ENCODE measurements at regions not wholly inside any gene's neighbourhood (a gene's known extent, or its start where the extent isn't known, plus 50 kb on each side); places are given as distances from the start of the nearest gene placed in this dataset.

- TF ChIP-seq CTCF (IDR thresholded peaks at IDR 0.05; ENCODE audit: low read depth, low read length): no peak
- Histone ChIP-seq H3K36me3 (no peaks in the 10 kb centered on the region), H3K9me3 (no peaks in the 10 kb centered on the region; the same call in 1 of the 2 replicates), H3K4me1 (no peaks in the 10 kb centered on the region), H3K27me3 (no peaks in the 10 kb centered on the region), H3K4me3 (ENCODE audit: low read depth, low read length) (no peak overlapping the region)
- no peak for DNase-seq
Observed at GRCh38 chr9:118183576-118183975, 479.4 kb downstream of the TLR4 start.

- DNase-seq: no peak
- Histone ChIP-seq H3K36me3 (no peaks in the 10 kb centered on the region), H3K4me3 (ENCODE audit: low read depth, low read length) (no peak overlapping the region), H3K9me3 (no peaks in the 10 kb centered on the region; the same call in 1 of the 2 replicates), H3K27me3 (no peaks in the 10 kb centered on the region), H3K4me1 (no peaks in the 10 kb centered on the region)
- no peak for TF ChIP-seq CTCF (IDR thresholded peaks at IDR 0.05; ENCODE audit: low read depth, low read length)
Observed at GRCh38 chr9:118187408-118187807, 483.2 kb downstream of the TLR4 start.

GRCh38 chr9:118189615-118190014, 485.4 kb downstream of the TLR4 start:
- no peaks in the 10 kb centered on the region for H3K4me1 ChIP-seq
- no peak for DNase-seq
- no peaks in the 10 kb centered on the region for H3K36me3 ChIP-seq
- H3K9me3 ChIP-seq: no peaks in the 10 kb centered on the region; the same call in 1 of the 2 replicates
- H3K27me3 ChIP-seq: no peaks in the 10 kb centered on the region
- no peak overlapping the region for H3K4me3 ChIP-seq (ENCODE audit: low read depth, low read length)
- TF ChIP-seq CTCF (IDR thresholded peaks at IDR 0.05; ENCODE audit: low read depth, low read length): no peak

- no peak for TF ChIP-seq CTCF (IDR thresholded peaks at IDR 0.05; ENCODE audit: low read depth, low read length)
- no peaks in the 10 kb centered on the region for H3K9me3 ChIP-seq
- H3K36me3 ChIP-seq: no peaks in the 10 kb centered on the region
- H3K4me1 ChIP-seq: no peaks in the 10 kb centered on the region
- no peaks in the 10 kb centered on the region for H3K27me3 ChIP-seq
- H3K4me3 ChIP-seq (ENCODE audit: low read depth, low read length): no peak overlapping the region
- no peak for DNase-seq
Observed at GRCh38 chr9:118192807-118193206, 488.6 kb downstream of the TLR4 start.

- no peak for TF ChIP-seq CTCF (IDR thresholded peaks at IDR 0.05; ENCODE audit: low read depth, low read length)
- no peak for DNase-seq
- H3K9me3 ChIP-seq: no peaks in the 10 kb centered on the region
- H3K36me3 ChIP-seq: no peaks in the 10 kb centered on the region
- no peaks in the 10 kb centered on the region for H3K4me1 ChIP-seq
- H3K27me3 ChIP-seq: no peaks in the 10 kb centered on the region
- H3K4me3 ChIP-seq (ENCODE audit: low read depth, low read length): no peak overlapping the region
Observed at GRCh38 chr9:118209343-118209742, 505.1 kb downstream of the TLR4 start.

GRCh38 chr9:118215549-118215948, 511.3 kb downstream of the TLR4 start:
- no peak for TF ChIP-seq CTCF (IDR thresholded peaks at IDR 0.05; ENCODE audit: low read depth, low read length)
- H3K9me3 ChIP-seq: no peaks in the 10 kb centered on the region
- no peaks in the 10 kb centered on the region for H3K4me1 ChIP-seq
- DNase-seq: no peak
- H3K4me3 ChIP-seq (ENCODE audit: low read depth, low read length): no peak overlapping the region
- no peaks in the 10 kb centered on the region for H3K36me3 ChIP-seq
- no peaks in the 10 kb centered on the region for H3K27me3 ChIP-seq

Measured in BE2C (cell line).